ENCODE measurements at regions not wholly inside any gene's neighbourhood (a gene's known extent, or its start where the extent isn't known, plus 50 kb on each side); places are given as distances from the start of the nearest gene placed in this dataset.

GRCh38 chr20:52837378-52837777 is 134.8 kb upstream of the TSHZ2 start:
- no peak overlapping the region for H3K4me3 ChIP-seq (replicated peaks; ENCODE audit: low read depth, low read length)
- no peak for TF ChIP-seq CTCF (IDR thresholded peaks at IDR 0.05; ENCODE audit: low read length, missing control alignments)
- DNase-seq (ENCODE audit: low read depth): no peak

- no peak overlapping the region for H3K4me3 ChIP-seq (replicated peaks; ENCODE audit: low read depth, low read length)
- DNase-seq (ENCODE audit: low read depth): no peak
- TF ChIP-seq CTCF (IDR thresholded peaks at IDR 0.05; ENCODE audit: low read length, missing control alignments): no peak
These were observed 138.3 kb upstream of the TSHZ2 start for GRCh38 chr20:52833901-52834300.

- TF ChIP-seq CTCF (IDR thresholded peaks at IDR 0.05; ENCODE audit: low read length, missing control alignments): no peak
- DNase-seq (ENCODE audit: low read depth): no peak
- H3K4me3 ChIP-seq (replicated peaks; ENCODE audit: low read depth, low read length): no peak overlapping the region
These were observed 139.9 kb upstream of the TSHZ2 start for GRCh38 chr20:52832151-52832774.

- no peak for DNase-seq (ENCODE audit: low read depth)
- H3K4me3 ChIP-seq (replicated peaks; ENCODE audit: low read depth, low read length): no peak overlapping the region
- no peak for TF ChIP-seq CTCF (IDR thresholded peaks at IDR 0.05; ENCODE audit: low read length, missing control alignments)
These were observed 141.6 kb upstream of the TSHZ2 start for GRCh38 chr20:52830598-52830997.

- no peak for DNase-seq (ENCODE audit: low read depth)
- H3K4me3 ChIP-seq (replicated peaks; ENCODE audit: low read depth, low read length): no peak overlapping the region
- no peak for TF ChIP-seq CTCF (IDR thresholded peaks at IDR 0.05; ENCODE audit: low read length, missing control alignments)
These were observed 143.0 kb upstream of the TSHZ2 start for GRCh38 chr20:52829111-52829510.

GRCh38 chr20:52828199-52828598 is 144.0 kb upstream of the TSHZ2 start:
- no peak for TF ChIP-seq CTCF (IDR thresholded peaks at IDR 0.05; ENCODE audit: low read length, missing control alignments)
- DNase-seq (ENCODE audit: low read depth): no peak
- H3K4me3 ChIP-seq (replicated peaks; ENCODE audit: low read depth, low read length): no peak overlapping the region

- H3K4me3 ChIP-seq (replicated peaks; ENCODE audit: low read depth, low read length): no peak overlapping the region
- no peak for TF ChIP-seq CTCF (IDR thresholded peaks at IDR 0.05; ENCODE audit: low read length, missing control alignments)
- DNase-seq (ENCODE audit: low read depth): no peak
These were observed 145.4 kb upstream of the TSHZ2 start for GRCh38 chr20:52826722-52827121.
